ENCODE measurements at regions not wholly inside any gene's neighbourhood (a gene's known extent, or its start where the extent isn't known, plus 50 kb on each side); places are given as distances from the start of the nearest gene placed in this dataset.
"Not testable (repeated sequence)": the region's sequence is repeated elsewhere in the genome, so short reads cannot be mapped to it uniquely, and the experiment has no call there.

DNA sequence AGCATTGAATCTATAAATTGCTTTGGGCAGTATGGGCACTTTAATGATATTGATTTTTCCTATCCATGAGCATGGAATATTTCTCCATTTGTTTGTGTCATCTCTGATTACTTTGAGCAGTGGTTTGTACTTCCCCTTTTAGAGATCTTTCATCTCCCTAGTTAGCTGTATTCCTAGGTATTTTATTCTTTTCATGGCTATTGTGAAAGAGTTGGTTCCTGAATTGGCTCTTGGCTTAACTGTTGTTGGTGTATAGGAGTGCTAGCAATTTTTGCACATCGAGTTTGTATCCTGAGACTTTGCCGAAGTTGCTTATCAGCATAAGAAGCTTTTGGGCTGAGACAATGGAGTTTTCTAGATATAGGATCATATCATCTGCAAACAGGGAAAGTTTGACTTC, 50.2 kb upstream of the NEIL3 start:
- not testable (repeated sequence) for H3K4me1 Mint-ChIP-seq; H3K27ac Mint-ChIP-seq; H3K36me3 Mint-ChIP-seq; H3K4me3 Mint-ChIP-seq; ATAC-seq; DNase-seq (ENCODE audit: low spot score in 2 of 2); H3K9me3 Mint-ChIP-seq

All from stimulated activated effector memory CD8-positive, alpha-beta T cell treated with anti-CD3 and anti-CD28 coated beads, Interleukin-12 subunit alpha, Interleukin-12 subunit beta, amount 100 ng/mL, for 72 hours (primary cell).